ENCODE measurements at regions not wholly inside any gene's neighbourhood (a gene's known extent, or its start where the extent isn't known, plus 50 kb on each side); places are given as distances from the start of the nearest gene placed in this dataset.

GRCh38 chr3:194000100-194000499 is 135.8 kb upstream of the HES1 start:
- H3K9me3 ChIP-seq (ENCODE audit: insufficient read depth, low read depth, low read length): no peaks in the 10 kb centered on the region
- peaks cover 8% of the 10 kb centered on the region for H3K79me1 ChIP-seq (ENCODE audit: low read length)
- DNase-seq: no peak
- H3K9ac ChIP-seq (ENCODE audit: low read length): no peak overlapping the region
- no peak overlapping the region for H4K12ac ChIP-seq (ENCODE audit: low read depth, low read length)
- H3K4me2 ChIP-seq (ENCODE audit: low read length): no peak overlapping the region
- no peaks in the 10 kb centered on the region for H3K36me3 ChIP-seq (ENCODE audit: control insufficient read depth in 1 of 2, insufficient read depth in 2 of 2, low read length in 2 of 2)
- no peak overlapping the region for H3K18ac ChIP-seq (ENCODE audit: low read length)
- peaks cover 11 to 22% of the 10 kb centered on the region in 2 experiments for H3K4me1 ChIP-seq (ENCODE audit: control insufficient read depth in 1 of 2, insufficient read depth in 2 of 2, low read length in 2 of 2)
- H3K14ac ChIP-seq (ENCODE audit: low read length): no peak overlapping the region
- H2BK12ac ChIP-seq (ENCODE audit: low read length): no peak overlapping the region
- no peak overlapping the region for H2AK5ac ChIP-seq (ENCODE audit: low read length)
- no peak overlapping the region for H3K4me3 ChIP-seq (ENCODE audit: low read depth, low read length)
- WGBS (ENCODE audit: extremely low coverage, insufficient coverage, insufficient read length): no CpG with 5 or more reads among the region's 4 CpGs
- no peak overlapping the region for H3K4ac ChIP-seq (ENCODE audit: low read depth, low read length)
- no peak overlapping the region for H2AFZ ChIP-seq (ENCODE audit: insufficient read depth, low read length, poor library complexity)
- H3K79me2 ChIP-seq (ENCODE audit: control insufficient read depth, insufficient read depth, low read length, poor library complexity): no peaks in the 10 kb centered on the region
- no peak overlapping the region for H2BK120ac ChIP-seq (ENCODE audit: insufficient read depth, low read length, poor library complexity)
- no peak overlapping the region for H2BK5ac ChIP-seq (ENCODE audit: low read depth, low read length, poor library complexity)
- H4K8ac ChIP-seq (ENCODE audit: low read depth, low read length): no peak overlapping the region
- no peak overlapping the region for H3K27ac ChIP-seq (ENCODE audit: low read depth, low read length)
- H3K27me3 ChIP-seq (ENCODE audit: insufficient read depth, low read length): no peaks in the 10 kb centered on the region
- no peak overlapping the region for H4K91ac ChIP-seq (ENCODE audit: low read depth, low read length)
- H3K23ac ChIP-seq (ENCODE audit: low read length): no peak overlapping the region

DNA sequence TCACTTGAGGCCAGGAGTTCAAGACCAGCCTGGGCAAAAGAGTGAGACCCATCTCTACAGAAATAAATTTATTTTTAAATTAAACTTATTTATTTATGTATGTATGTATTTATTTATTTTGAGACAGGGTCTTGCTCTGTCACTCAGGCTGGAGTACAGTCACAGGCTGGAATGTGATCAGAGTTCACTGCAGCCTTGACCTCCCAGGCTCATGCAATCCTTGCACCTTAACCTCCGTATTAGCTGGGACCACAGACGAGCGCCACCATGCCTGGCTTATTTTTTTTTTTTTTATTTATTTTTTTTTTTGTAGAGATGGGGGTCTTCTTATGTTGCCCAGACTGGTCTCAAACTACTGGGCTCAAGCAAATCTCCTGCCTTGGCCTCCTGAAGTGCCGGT is 135.2 kb upstream of the HES1 start:
- no peak overlapping the region for H4K12ac ChIP-seq (ENCODE audit: low read depth, low read length)
- peaks cover 8% of the 10 kb centered on the region for H3K79me1 ChIP-seq (ENCODE audit: low read length)
- H4K91ac ChIP-seq (ENCODE audit: low read depth, low read length): no peak overlapping the region
- no peak overlapping the region for H3K27ac ChIP-seq (ENCODE audit: low read depth, low read length)
- H3K23ac ChIP-seq (ENCODE audit: low read length): no peak overlapping the region
- H3K9ac ChIP-seq (ENCODE audit: low read length): no peak overlapping the region
- no peak overlapping the region for H3K14ac ChIP-seq (ENCODE audit: low read length)
- H3K4me1 ChIP-seq (ENCODE audit: control insufficient read depth in 1 of 2, insufficient read depth in 2 of 2, low read length in 2 of 2): peaks cover 11 to 22% of the 10 kb centered on the region in 2 experiments
- no peak overlapping the region for H2AFZ ChIP-seq (ENCODE audit: insufficient read depth, low read length, poor library complexity)
- H4K8ac ChIP-seq (ENCODE audit: low read depth, low read length): no peak overlapping the region
- no peak overlapping the region for H3K4me3 ChIP-seq (ENCODE audit: low read depth, low read length)
- H2BK12ac ChIP-seq (ENCODE audit: low read length): no peak overlapping the region
- H3K4me2 ChIP-seq (ENCODE audit: low read length): no peak overlapping the region
- WGBS (ENCODE audit: extremely low coverage, insufficient coverage, insufficient read length): no CpG with 5 or more reads among the region's 4 CpGs
- no peak overlapping the region for H3K4ac ChIP-seq (ENCODE audit: low read depth, low read length)
- no peaks in the 10 kb centered on the region for H3K27me3 ChIP-seq (ENCODE audit: insufficient read depth, low read length)
- no peaks in the 10 kb centered on the region for H3K36me3 ChIP-seq (ENCODE audit: control insufficient read depth in 1 of 2, insufficient read depth in 2 of 2, low read length in 2 of 2)
- no peak overlapping the region for H3K18ac ChIP-seq (ENCODE audit: low read length)
- no peak overlapping the region for H2BK120ac ChIP-seq (ENCODE audit: insufficient read depth, low read length, poor library complexity)
- H2BK5ac ChIP-seq (ENCODE audit: low read depth, low read length, poor library complexity): no peak overlapping the region
- no peak for DNase-seq
- no peaks in the 10 kb centered on the region for H3K79me2 ChIP-seq (ENCODE audit: control insufficient read depth, insufficient read depth, low read length, poor library complexity)
- H2AK5ac ChIP-seq (ENCODE audit: low read length): no peak overlapping the region
- no peaks in the 10 kb centered on the region for H3K9me3 ChIP-seq (ENCODE audit: insufficient read depth, low read depth, low read length)

DNA sequence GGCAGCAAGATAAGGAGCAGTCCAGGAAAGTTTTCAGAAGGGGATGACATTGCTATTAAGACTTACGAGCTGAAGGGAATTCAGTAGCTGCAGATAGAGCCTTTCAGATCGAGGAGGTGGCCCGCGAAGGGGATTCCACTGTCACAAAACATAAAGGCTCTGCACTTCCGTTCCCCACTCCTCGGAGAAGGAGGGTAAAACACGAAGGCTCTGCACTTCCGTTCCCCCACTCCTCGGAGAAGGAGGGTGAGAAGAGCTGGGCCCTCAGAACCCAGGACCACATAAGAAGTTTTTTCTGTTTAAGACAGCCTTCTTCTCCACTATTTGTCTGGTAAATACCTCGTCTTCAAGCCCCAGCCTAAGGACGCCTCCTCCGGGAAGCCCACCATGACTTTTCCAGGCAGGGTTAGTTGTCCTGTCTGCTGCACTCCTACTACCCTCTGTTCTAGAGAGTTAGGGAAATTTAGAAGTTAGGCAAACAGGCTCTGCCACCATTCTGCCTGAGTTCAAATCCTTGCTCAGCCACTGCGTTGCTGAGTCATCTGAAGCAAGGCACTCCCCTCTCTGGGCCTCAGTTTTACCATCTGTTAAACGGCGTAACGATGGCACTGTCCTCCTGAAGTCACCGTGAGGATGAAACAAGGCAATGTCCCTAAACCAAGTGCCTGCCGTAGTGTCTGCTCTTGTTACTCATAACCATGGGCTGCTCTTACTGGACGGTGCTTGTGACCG is 134.1 kb upstream of the HES1 start:
- Histone ChIP-seq H3K4ac (ENCODE audit: low read depth, low read length) (no peak overlapping the region), H2AFZ (ENCODE audit: insufficient read depth, low read length, poor library complexity) (no peak overlapping the region), H2BK5ac (ENCODE audit: low read depth, low read length, poor library complexity) (no peak overlapping the region), H4K91ac (ENCODE audit: low read depth, low read length) (no peak overlapping the region), H2BK120ac (ENCODE audit: insufficient read depth, low read length, poor library complexity) (peak overlapping the region; percentile 1), H3K18ac (ENCODE audit: low read length) (no peak overlapping the region), H3K36me3 (ENCODE audit: control insufficient read depth in 1 of 2, insufficient read depth in 2 of 2, low read length in 2 of 2) (no peaks in the 10 kb centered on the region), H4K12ac (ENCODE audit: low read depth, low read length) (no peak overlapping the region), H4K8ac (ENCODE audit: low read depth, low read length) (no peak overlapping the region), H3K23ac (ENCODE audit: low read length) (no peak overlapping the region), H3K79me2 (ENCODE audit: control insufficient read depth, insufficient read depth, low read length, poor library complexity) (no peaks in the 10 kb centered on the region), H2AK5ac (ENCODE audit: low read length) (no peak overlapping the region), H3K27ac (ENCODE audit: low read depth, low read length) (no peak overlapping the region), H3K14ac (ENCODE audit: low read length) (no peak overlapping the region), H3K79me1 (ENCODE audit: low read length) (peaks cover 8% of the 10 kb centered on the region), H3K4me2 (ENCODE audit: low read length) (no peak overlapping the region), H3K9me3 (ENCODE audit: insufficient read depth, low read depth, low read length) (no peaks in the 10 kb centered on the region), H3K9ac (ENCODE audit: low read length) (no peak overlapping the region), H3K4me3 (ENCODE audit: low read depth, low read length) (no peak overlapping the region), H3K4me1 (ENCODE audit: control insufficient read depth in 1 of 2, insufficient read depth in 2 of 2, low read length in 2 of 2) (peaks cover 9 to 22% of the 10 kb centered on the region in 2 experiments), H3K27me3 (ENCODE audit: insufficient read depth, low read length) (no peaks in the 10 kb centered on the region), H2BK12ac (ENCODE audit: low read length) (peak overlapping the region; percentile 7)
- no CpG with 5 or more reads among the region's 20 CpGs for WGBS (ENCODE audit: extremely low coverage, insufficient coverage, insufficient read length)
- DNase-seq: no peak

DNA sequence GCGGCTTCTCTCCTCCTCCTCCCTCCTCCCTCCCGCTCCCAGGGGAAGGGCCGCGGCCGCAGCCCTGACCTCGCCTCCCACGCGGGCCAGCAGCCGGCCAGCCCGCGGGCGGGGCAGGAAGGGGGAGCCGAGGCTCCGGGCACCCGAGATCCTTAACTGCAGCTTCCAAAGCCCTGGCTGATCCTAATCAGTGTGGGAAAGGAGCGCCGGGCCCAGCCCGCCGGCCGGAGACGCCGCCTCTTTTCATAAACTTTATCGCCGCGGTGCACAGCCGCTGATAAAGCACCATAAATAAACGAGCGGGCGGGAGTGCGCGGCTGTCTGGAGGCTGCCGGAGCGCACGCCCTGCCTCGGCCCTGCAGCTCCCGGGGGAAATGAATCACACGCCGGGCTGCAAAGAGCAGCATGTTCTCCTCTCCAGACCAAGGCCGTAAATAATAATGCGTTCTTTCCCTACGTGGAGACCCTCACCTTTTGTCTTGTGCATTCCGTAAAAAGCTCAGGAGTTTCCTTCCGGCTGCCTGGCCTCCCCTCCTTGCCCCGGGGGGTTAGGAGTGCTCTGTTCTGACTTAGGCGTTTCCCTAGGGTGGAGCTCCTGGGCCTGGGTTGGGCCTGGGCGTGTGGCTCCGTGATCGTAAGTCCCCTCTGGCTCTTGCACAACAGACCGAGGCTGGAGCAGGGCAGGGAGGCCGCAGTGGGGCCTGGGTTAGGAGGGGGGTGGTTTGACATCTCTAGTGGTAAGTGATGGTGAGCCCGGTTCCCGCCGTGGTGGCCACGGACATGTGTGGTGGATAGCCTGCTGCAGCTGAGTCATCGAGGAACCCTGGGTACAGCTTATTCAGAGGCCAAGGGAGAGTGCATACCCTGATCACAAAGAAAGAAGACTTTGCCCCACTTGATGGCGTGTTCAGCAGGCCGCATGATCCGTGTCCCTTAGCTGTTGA is 132.6 kb upstream of the HES1 start:
- no peaks in the 10 kb centered on the region for H3K27me3 ChIP-seq (ENCODE audit: insufficient read depth, low read length)
- no peak overlapping the region for H3K4me3 ChIP-seq (ENCODE audit: low read depth, low read length)
- H4K8ac ChIP-seq (ENCODE audit: low read depth, low read length): peak overlapping the region; percentile 37
- H2AFZ ChIP-seq (ENCODE audit: insufficient read depth, low read length, poor library complexity): no peak overlapping the region
- H3K27ac ChIP-seq (ENCODE audit: low read depth, low read length): peak overlapping the region; percentile 41
- peaks cover 8% of the 10 kb centered on the region for H3K79me1 ChIP-seq (ENCODE audit: low read length)
- peak overlapping the region; percentile 33 for H2BK12ac ChIP-seq (ENCODE audit: low read length)
- peak overlapping the region; percentile 1 for H2BK5ac ChIP-seq (ENCODE audit: low read depth, low read length, poor library complexity)
- DNase-seq: peak; percentile 74 to 79
- peak overlapping the region; percentile 2 for H4K91ac ChIP-seq (ENCODE audit: low read depth, low read length)
- no CpG with 5 or more reads among the region's 58 CpGs for WGBS (ENCODE audit: extremely low coverage, insufficient coverage, insufficient read length)
- H3K9me3 ChIP-seq (ENCODE audit: insufficient read depth, low read depth, low read length): no peaks in the 10 kb centered on the region
- H2AK5ac ChIP-seq (ENCODE audit: low read length): no peak overlapping the region
- no peaks in the 10 kb centered on the region for H3K36me3 ChIP-seq (ENCODE audit: control insufficient read depth in 1 of 2, insufficient read depth in 2 of 2, low read length in 2 of 2)
- H3K14ac ChIP-seq (ENCODE audit: low read length): no peak overlapping the region
- H3K18ac ChIP-seq (ENCODE audit: low read length): no peak overlapping the region
- no peak overlapping the region for H4K12ac ChIP-seq (ENCODE audit: low read depth, low read length)
- H3K9ac ChIP-seq (ENCODE audit: low read length): no peak overlapping the region
- H3K4me2 ChIP-seq (ENCODE audit: low read length): peak overlapping the region; percentile 70
- no peak overlapping the region for H3K4ac ChIP-seq (ENCODE audit: low read depth, low read length)
- H3K23ac ChIP-seq (ENCODE audit: low read length): no peak overlapping the region
- H3K79me2 ChIP-seq (ENCODE audit: control insufficient read depth, insufficient read depth, low read length, poor library complexity): no peaks in the 10 kb centered on the region
- peaks cover 9 to 18% of the 10 kb centered on the region in 2 experiments for H3K4me1 ChIP-seq (ENCODE audit: control insufficient read depth in 1 of 2, insufficient read depth in 2 of 2, low read length in 2 of 2)
- peak overlapping the region; percentile 18 for H2BK120ac ChIP-seq (ENCODE audit: insufficient read depth, low read length, poor library complexity)
